ENCODE measurements at regions not wholly inside any gene's neighbourhood (a gene's known extent, or its start where the extent isn't known, plus 50 kb on each side); places are given as distances from the start of the nearest gene placed in this dataset.

DNA sequence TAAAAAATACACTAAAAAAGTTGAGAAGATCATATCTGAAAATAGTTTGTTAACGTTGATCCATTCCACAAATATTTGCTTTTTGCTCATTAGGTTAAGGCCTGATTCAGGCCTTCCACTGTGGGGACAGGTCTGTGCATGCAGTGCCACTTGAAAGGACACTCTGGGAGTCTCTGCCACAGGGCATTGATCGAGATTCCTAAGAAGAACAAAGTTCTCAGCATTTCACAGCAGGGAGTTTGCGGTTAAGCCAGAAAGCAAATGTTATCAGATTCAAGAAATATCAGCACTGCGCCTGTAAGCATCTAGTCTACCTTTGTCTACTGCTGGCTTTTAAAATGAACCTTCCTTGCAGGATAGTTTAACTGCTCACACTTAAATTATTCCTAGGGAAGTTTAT, 62.2 kb upstream of the TNIP3 start:
- H3K27ac Mint-ChIP-seq, result peak overlapping the region; percentile 86
- H3K4me3 Mint-ChIP-seq, result peak overlapping the region; percentile 72
- intact Hi-C loops (cut with micrococcal nuclease), result no loop called here
- ChIA-PET POLR2A (no interaction called here), CTCF (interaction anchor here (0.6 to 2.4 kb wide), 2 partner anchors 25 to 81 kb away, joined by 5 to 11 read pairs; no protein-coding TSS in a partner anchor)
- H3K9me3 Mint-ChIP-seq, result no peaks in the 10 kb centered on the region
- no peaks in the 10 kb centered on the region for H3K36me3 Mint-ChIP-seq
- no peak for DNase-seq
- H3K27me3 Mint-ChIP-seq, result no peaks in the 10 kb centered on the region
- peaks cover 65% of the 10 kb centered on the region for H3K4me1 Mint-ChIP-seq (ENCODE audit: low read depth)

- ChIA-PET CTCF (interaction anchor here (0.6 to 3.6 kb wide), 4 partner anchors 29 to 145 kb away, joined by 3 to 19 read pairs (median 4); no protein-coding TSS in a partner anchor), POLR2A (interaction anchor here (1.2 to 1.3 kb wide), 3 partner anchors 10 to 57 kb away, joined by 3 to 4 read pairs (median 3); no protein-coding TSS in a partner anchor)
- intact Hi-C loops (cut with micrococcal nuclease), result no loop called here
- Mint-ChIP-seq H3K9me3 (no peaks in the 10 kb centered on the region), H3K27ac (peak overlapping the region; percentile 66), H3K4me3 (peak overlapping the region; percentile 12), H3K36me3 (peaks cover 4% of the 10 kb centered on the region), H3K4me1 (ENCODE audit: low read depth) (peaks cover 43% of the 10 kb centered on the region), H3K27me3 (no peaks in the 10 kb centered on the region)
- no peak for DNase-seq
Observed at GRCh38 chr4:121221608-121222007, 57.5 kb upstream of the TNIP3 start.

DNA sequence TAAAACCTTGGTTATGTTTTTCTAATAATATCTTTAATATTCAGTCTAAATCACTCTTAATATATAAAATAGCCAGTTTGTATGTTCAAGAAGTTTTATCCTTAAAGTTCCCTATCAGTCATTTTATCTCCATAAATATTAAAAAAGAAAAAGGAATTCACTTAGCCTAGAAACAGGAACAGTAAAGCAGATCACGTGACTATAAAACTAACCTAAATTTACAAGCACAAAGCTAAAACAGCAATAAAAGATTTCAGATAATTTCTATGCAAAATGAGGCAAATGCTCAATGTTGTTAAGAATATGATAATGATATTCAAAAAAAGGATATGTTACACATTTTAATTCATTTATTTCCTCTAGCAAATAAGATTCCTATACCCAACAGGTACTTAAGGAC, 57.1 kb upstream of the TNIP3 start:
- H3K27ac Mint-ChIP-seq, result peak overlapping the region; percentile 66
- intact Hi-C loops (cut with micrococcal nuclease), result no loop called here
- H3K9me3 Mint-ChIP-seq, result no peaks in the 10 kb centered on the region
- no peaks in the 10 kb centered on the region for H3K27me3 Mint-ChIP-seq
- POLR2A ChIA-PET, result interaction anchor here (1.2 to 1.3 kb wide), 3 partner anchors 10 to 57 kb away, joined by 3 to 4 read pairs (median 3); no protein-coding TSS in a partner anchor
- H3K4me1 Mint-ChIP-seq (ENCODE audit: low read depth), result peaks cover 39% of the 10 kb centered on the region
- no peak for DNase-seq
- CTCF ChIA-PET, result interaction anchor here (0.8 to 3.6 kb wide), 4 partner anchors 29 to 86 kb away, joined by 3 to 19 read pairs (median 4); no protein-coding TSS in a partner anchor
- H3K36me3 Mint-ChIP-seq, result peaks cover 4% of the 10 kb centered on the region
- peak overlapping the region; percentile 12 for H3K4me3 Mint-ChIP-seq

DNA sequence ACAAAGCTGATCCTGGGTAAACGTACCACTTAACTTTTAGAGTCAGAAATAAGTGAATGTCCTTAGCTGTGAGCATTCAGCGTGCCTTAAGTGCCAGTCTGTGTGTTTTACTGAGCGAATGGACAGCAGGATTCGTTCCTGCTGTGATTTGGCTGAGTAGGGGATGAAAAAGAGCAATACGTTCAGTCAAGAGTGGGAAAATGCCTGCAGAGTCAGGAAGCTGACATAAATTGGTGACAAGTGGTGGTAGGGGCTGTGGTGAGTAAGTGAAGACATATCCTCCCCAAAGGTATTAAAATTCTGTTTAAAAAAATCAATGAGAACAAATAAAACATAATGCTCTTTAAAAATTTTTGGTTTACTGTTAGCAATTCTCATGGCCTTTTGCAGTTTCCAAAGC, 56.6 kb upstream of the TNIP3 start:
- no peak for DNase-seq
- Mint-ChIP-seq H3K9me3 (no peaks in the 10 kb centered on the region), H3K4me1 (ENCODE audit: low read depth) (peaks cover 35% of the 10 kb centered on the region), H3K27me3 (no peaks in the 10 kb centered on the region), H3K4me3 (no peak overlapping the region), H3K36me3 (peaks cover 8% of the 10 kb centered on the region), H3K27ac (peak overlapping the region; percentile 61)
- ChIA-PET CTCF (interaction anchor here (0.8 to 3.6 kb wide), 3 partner anchors 21 to 87 kb away, joined by 3 to 19 read pairs (median 7); no protein-coding TSS in a partner anchor), POLR2A (no interaction called here)
- intact Hi-C loops (cut with micrococcal nuclease), result no loop called here

GRCh38 chr4:121219227-121219626, 55.1 kb upstream of the TNIP3 start:
- ChIA-PET CTCF (interaction anchor here (1.0 to 2.1 kb wide), 5 partner anchors 19 to 88 kb away, joined by 3 to 7 read pairs (median 6); no protein-coding TSS in a partner anchor), POLR2A (interaction anchor here (1.1 kb wide), 1 partner anchor 19 kb away, joined by 4 read pairs; no protein-coding TSS in a partner anchor)
- DNase-seq, result no peak
- intact Hi-C loops (cut with micrococcal nuclease), result no loop called here
- H3K4me3 Mint-ChIP-seq, result no peak overlapping the region
- peaks cover 29% of the 10 kb centered on the region for H3K4me1 Mint-ChIP-seq (ENCODE audit: low read depth)
- H3K9me3 Mint-ChIP-seq, result no peaks in the 10 kb centered on the region
- peak overlapping the region; percentile 11 for H3K27ac Mint-ChIP-seq
- peaks cover 14% of the 10 kb centered on the region for H3K36me3 Mint-ChIP-seq
- no peaks in the 10 kb centered on the region for H3K27me3 Mint-ChIP-seq

DNA sequence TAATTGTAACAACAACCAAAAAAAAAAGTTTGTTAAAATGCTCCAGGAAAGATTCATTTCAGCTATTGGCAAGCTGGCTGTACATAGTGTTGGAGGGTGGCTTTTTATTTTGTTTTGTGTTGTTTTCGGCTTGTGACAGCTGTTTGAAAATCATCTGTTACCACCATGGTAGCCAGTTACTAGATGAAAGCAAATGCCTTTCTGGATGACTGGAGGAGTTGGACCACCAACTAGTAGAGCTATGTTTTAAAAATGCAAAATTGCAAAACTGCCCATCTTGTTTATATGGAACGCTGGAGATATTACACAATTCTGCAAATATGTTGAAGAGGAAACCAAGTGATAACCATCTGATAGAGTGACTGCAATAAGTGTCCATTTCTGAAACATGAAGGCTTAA, 53.2 kb upstream of the TNIP3 start:
- Mint-ChIP-seq H3K9me3 (no peaks in the 10 kb centered on the region), H3K4me1 (ENCODE audit: low read depth) (peaks cover 26% of the 10 kb centered on the region), H3K4me3 (no peak overlapping the region), H3K27me3 (no peaks in the 10 kb centered on the region), H3K27ac (no peak overlapping the region), H3K36me3 (peaks cover 17% of the 10 kb centered on the region)
- intact Hi-C loops (cut with micrococcal nuclease), result no loop called here
- ChIA-PET POLR2A (no interaction called here), CTCF (interaction anchor here (0.8 kb wide), 1 partner anchor 36 kb away, joined by 3 read pairs; no protein-coding TSS in a partner anchor)
- no peak for DNase-seq

GRCh38 chr4:121216461-121216860, 52.3 kb upstream of the TNIP3 start:
- DNase-seq, result no peak
- H3K4me3 Mint-ChIP-seq, result no peak overlapping the region
- H3K4me1 Mint-ChIP-seq (ENCODE audit: low read depth), result peaks cover 18% of the 10 kb centered on the region
- intact Hi-C loops (cut with micrococcal nuclease), result no loop called here
- H3K27ac Mint-ChIP-seq, result no peak overlapping the region
- ChIA-PET CTCF (interaction anchor here (1.4 kb wide), 2 partner anchors 17 to 24 kb away, joined by 5 to 6 read pairs; no protein-coding TSS in a partner anchor), POLR2A (no interaction called here)
- H3K9me3 Mint-ChIP-seq, result no peaks in the 10 kb centered on the region
- H3K36me3 Mint-ChIP-seq, result peaks cover 21% of the 10 kb centered on the region
- no peaks in the 10 kb centered on the region for H3K27me3 Mint-ChIP-seq

DNA sequence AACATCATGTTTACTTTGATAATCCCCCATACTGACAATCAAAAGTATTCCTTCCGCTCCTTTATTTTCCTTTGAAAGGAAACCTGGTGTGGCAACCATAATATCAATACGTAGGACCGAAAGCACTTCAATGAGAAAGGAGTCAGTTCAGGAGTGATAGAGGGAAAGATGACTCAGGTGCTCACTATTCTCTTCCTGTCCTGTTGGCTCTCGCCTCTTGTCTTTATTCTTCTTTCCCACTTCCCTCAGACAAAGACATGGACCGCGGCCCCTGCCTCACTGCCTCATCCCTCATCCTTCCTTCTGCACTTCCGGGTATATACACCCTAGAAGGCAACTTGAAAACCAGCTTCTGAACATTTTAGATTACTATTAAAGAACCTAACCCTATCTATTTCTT, 49.8 kb upstream of the TNIP3 start:
- ChIA-PET CTCF (interaction anchor here (2.6 kb wide), 1 partner anchor 14 kb away, joined by 8 read pairs; no protein-coding TSS in a partner anchor), POLR2A (no interaction called here)
- no peak for DNase-seq
- Mint-ChIP-seq H3K27ac (no peak overlapping the region), H3K4me1 (ENCODE audit: low read depth) (peaks cover 12% of the 10 kb centered on the region), H3K9me3 (no peaks in the 10 kb centered on the region), H3K27me3 (no peaks in the 10 kb centered on the region), H3K4me3 (no peak overlapping the region), H3K36me3 (peaks cover 24% of the 10 kb centered on the region)
- intact Hi-C loops (cut with micrococcal nuclease), result no loop called here
